ENCODE measurements at regions not wholly inside any gene's neighbourhood (a gene's known extent, or its start where the extent isn't known, plus 50 kb on each side); places are given as distances from the start of the nearest gene placed in this dataset.

DNA sequence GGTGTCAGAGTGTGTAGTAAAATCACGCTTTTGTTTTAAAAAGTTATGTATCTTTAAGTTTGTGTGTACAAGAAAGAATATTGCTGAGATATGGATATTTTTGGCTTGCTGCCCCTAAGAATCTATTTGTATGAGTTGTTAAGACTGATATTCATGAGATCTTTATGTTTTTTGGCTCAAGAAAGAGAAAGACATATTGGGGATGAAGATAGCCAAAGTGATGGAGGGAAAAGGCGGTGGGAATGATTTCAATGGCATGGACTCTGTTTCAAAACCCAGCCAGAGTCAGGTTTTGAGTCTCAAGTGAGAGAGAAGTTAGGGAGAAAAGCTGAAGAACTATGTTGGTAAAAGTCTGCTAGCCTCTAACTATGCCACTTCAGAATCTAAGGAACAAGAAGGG is 351.7 kb downstream of the PBX1 start:
- TF ChIP-seq, protein P1, sequence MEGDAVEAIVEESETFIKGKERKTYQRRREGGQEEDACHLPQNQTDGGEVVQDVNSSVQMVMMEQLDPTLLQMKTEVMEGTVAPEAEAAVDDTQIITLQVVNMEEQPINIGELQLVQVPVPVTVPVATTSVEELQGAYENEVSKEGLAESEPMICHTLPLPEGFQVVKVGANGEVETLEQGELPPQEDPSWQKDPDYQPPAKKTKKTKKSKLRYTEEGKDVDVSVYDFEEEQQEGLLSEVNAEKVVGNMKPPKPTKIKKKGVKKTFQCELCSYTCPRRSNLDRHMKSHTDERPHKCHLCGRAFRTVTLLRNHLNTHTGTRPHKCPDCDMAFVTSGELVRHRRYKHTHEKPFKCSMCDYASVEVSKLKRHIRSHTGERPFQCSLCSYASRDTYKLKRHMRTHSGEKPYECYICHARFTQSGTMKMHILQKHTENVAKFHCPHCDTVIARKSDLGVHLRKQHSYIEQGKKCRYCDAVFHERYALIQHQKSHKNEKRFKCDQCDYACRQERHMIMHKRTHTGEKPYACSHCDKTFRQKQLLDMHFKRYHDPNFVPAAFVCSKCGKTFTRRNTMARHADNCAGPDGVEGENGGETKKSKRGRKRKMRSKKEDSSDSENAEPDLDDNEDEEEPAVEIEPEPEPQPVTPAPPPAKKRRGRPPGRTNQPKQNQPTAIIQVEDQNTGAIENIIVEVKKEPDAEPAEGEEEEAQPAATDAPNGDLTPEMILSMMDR (IDR thresholded peaks at IDR 0.05): no peak
- WGBS, 2 donors: 81 to 92% methylated on average over 2 of the region's 2 CpGs
- Histone ChIP-seq H3K27ac (no peak overlapping the region), H3K9me3 (no peaks in the 10 kb centered on the region), H3K27me3 (no peaks in the 10 kb centered on the region), H3K4me3 (no peak overlapping the region), H3K36me3 (no peaks in the 10 kb centered on the region), H3K4me1 (no peaks in the 10 kb centered on the region)
- FAIRE-seq (no peak), ATAC-seq (no peak), DNase-seq (no peak)
- intact Hi-C loops (cut with DNase I): no loop called here

DNA sequence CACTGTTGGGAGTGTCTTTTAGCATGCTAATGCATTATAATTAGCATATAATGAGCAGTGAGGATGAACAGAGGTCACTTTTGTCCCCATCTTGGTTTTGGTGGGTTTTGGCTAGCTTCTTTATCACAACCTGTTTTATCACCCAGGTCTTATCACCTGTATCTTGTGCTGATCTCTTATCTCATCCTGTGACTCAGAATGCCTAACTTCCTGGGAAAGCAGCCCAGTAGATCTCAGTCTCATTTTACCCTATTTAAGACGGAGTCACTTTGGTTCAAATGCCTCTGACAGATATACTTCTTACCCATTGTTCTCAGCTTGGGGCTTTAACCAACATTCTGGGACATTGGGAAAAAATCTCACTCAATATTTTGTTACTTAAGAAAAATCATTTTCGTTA is 348.7 kb downstream of the PBX1 start:
- Histone ChIP-seq H3K27me3 (no peaks in the 10 kb centered on the region), H3K9me3 (no peaks in the 10 kb centered on the region), H3K4me1 (no peaks in the 10 kb centered on the region), H3K36me3 (no peaks in the 10 kb centered on the region), H3K4me3 (no peak overlapping the region), H3K27ac (no peak overlapping the region)
- ATAC-seq (no peak), FAIRE-seq (no peak), DNase-seq (no peak)
- 36 to 38% methylated on average over 2 of the region's 2 CpGs for WGBS, 2 donors
- TF ChIP-seq, protein P1 (IDR thresholded peaks at IDR 0.05): no peak
- intact Hi-C loops (cut with DNase I): no loop called here

DNA sequence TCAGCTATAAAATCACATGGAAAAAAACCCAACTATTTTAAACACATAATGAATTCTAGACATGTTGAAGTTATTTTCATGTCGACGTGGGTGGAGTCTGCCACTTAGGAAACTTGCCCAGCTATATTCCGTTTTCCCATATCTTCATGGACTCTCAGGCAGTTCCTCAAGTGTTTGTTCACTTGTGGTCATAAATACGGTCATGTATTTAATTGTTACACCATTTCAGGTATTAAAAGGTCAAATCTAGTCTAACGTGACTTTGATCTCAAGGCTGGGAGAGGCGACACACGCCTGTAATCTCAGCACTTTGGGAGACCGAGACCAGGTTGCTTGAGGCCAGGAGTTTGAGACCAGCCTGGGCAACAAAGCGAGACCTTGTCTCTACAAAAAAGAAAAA is 346.9 kb downstream of the PBX1 start:
- WGBS, 2 donors: 73 to 75% methylated on average over 9 of the region's 9 CpGs
- no peak for FAIRE-seq
- intact Hi-C loops (cut with DNase I): no loop called here
- no peak for ATAC-seq
- Histone ChIP-seq H3K4me1 (no peaks in the 10 kb centered on the region), H3K36me3 (no peaks in the 10 kb centered on the region), H3K9me3 (no peaks in the 10 kb centered on the region), H3K27ac (no peak overlapping the region), H3K27me3 (no peaks in the 10 kb centered on the region), H3K4me3 (no peak overlapping the region)
- DNase-seq: no peak
- TF ChIP-seq, protein P1 (IDR thresholded peaks at IDR 0.05): no peak

DNA sequence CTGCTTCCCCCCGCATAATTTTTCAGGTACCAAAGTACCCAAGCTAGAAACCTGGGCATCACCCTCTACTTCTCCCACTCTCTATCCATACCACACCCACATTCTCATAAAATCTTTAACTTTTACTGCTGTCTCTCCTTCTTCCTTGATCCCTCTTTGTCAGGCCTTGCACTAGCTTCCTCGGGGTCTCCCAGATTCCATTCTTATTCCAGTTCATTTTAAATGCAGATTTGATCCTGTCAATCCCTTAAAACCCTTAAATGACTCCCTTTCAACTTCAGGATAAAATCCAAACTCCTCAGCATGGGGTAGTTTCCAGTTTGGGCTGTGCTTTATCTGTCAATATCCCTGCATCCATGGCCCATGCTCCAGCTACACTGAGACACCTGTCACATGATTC is 343.5 kb downstream of the PBX1 start:
- H3K4me3 ChIP-seq: no peak overlapping the region
- no peaks in the 10 kb centered on the region for H3K4me1 ChIP-seq
- no peaks in the 10 kb centered on the region for H3K27me3 ChIP-seq
- TF ChIP-seq, protein P1 (IDR thresholded peaks at IDR 0.05): no peak
- no peak for ATAC-seq
- intact Hi-C loops (cut with DNase I): no loop called here
- H3K36me3 ChIP-seq: no peaks in the 10 kb centered on the region
- DNase-seq: no peak
- no peaks in the 10 kb centered on the region for H3K9me3 ChIP-seq
- no peak for FAIRE-seq
- H3K27ac ChIP-seq: no peak overlapping the region
- WGBS, 2 donors: 75 to 79% methylated on average over 2 of the region's 2 CpGs

Measured in pancreas (tissue), 10 donors.